Amygdala (tissue), 56 donors: ENCODE measurements at regions not wholly inside any gene's neighbourhood (a gene's known extent, or its start where the extent isn't known, plus 50 kb on each side); places are given as distances from the start of the nearest gene placed in this dataset.
"Not testable (repeated sequence)": the region's sequence is repeated elsewhere in the genome, so short reads cannot be mapped to it uniquely, and the experiment has no call there.

Experiments used
- DNase-seq, 56 donors: peaks; one replicate each; lab custom pipeline; 2025; lab: John Stamatoyannopoulos, UW

- DNase-seq = no peak
These were observed 256.0 kb downstream of the SV2B start for GRCh38 chr15:91356083-91356482.

- no peak for DNase-seq
These were observed 257.0 kb downstream of the SV2B start for GRCh38 chr15:91357011-91357410.

- no peak for DNase-seq
These were observed 257.4 kb downstream of the SV2B start for GRCh38 chr15:91357486-91357885.

GRCh38 chr15:91358405-91358804 is 258.3 kb downstream of the SV2B start:
- DNase-seq = no peak

GRCh38 chr15:91361696-91362095 is 261.6 kb downstream of the SV2B start:
- peak in 5 of 56 donors; percentile 2 to 29 (median 4) for DNase-seq

- no peak for DNase-seq
These were observed 266.1 kb downstream of the SV2B start for GRCh38 chr15:91366111-91366510.

GRCh38 chr15:91368611-91369010 is 268.6 kb downstream of the SV2B start:
- no peak for DNase-seq

- no peak for DNase-seq
These were observed 269.8 kb downstream of the SV2B start for GRCh38 chr15:91369823-91370222.

GRCh38 chr15:91371345-91371744 is 271.3 kb downstream of the SV2B start:
- DNase-seq = not testable (repeated sequence)

- DNase-seq = no peak
These were observed 274.3 kb downstream of the SV2B start for GRCh38 chr15:91374336-91374735.

- DNase-seq = no peak
These were observed 276.0 kb downstream of the SV2B start for GRCh38 chr15:91376038-91376437.

- no peak for DNase-seq
These were observed 280.1 kb downstream of the SV2B start for GRCh38 chr15:91380114-91380513.

- DNase-seq = no peak
These were observed 283.5 kb downstream of the SV2B start for GRCh38 chr15:91383532-91383931.

- DNase-seq = no peak
These were observed 284.2 kb downstream of the SV2B start for GRCh38 chr15:91384189-91384730.

- no peak for DNase-seq
These were observed 285.3 kb downstream of the SV2B start for GRCh38 chr15:91385311-91385710.

- DNase-seq = no peak
These were observed 293.1 kb downstream of the SV2B start for GRCh38 chr15:91393186-91393585.

- no peak for DNase-seq
These were observed 300.4 kb downstream of the SV2B start for GRCh38 chr15:91400481-91400880.

- DNase-seq = no peak
These were observed 307.3 kb downstream of the SV2B start for GRCh38 chr15:91407269-91407889.

GRCh38 chr15:91408476-91409076 is 308.5 kb downstream of the SV2B start:
- DNase-seq = no peak

GRCh38 chr15:91409387-91409786 is 309.3 kb downstream of the SV2B start:
- DNase-seq = no peak

GRCh38 chr15:91411586-91411985 is 311.5 kb downstream of the SV2B start:
- DNase-seq = no peak
